ENCODE measurements at regions not wholly inside any gene's neighbourhood (a gene's known extent, or its start where the extent isn't known, plus 50 kb on each side); places are given as distances from the start of the nearest gene placed in this dataset.

DNA sequence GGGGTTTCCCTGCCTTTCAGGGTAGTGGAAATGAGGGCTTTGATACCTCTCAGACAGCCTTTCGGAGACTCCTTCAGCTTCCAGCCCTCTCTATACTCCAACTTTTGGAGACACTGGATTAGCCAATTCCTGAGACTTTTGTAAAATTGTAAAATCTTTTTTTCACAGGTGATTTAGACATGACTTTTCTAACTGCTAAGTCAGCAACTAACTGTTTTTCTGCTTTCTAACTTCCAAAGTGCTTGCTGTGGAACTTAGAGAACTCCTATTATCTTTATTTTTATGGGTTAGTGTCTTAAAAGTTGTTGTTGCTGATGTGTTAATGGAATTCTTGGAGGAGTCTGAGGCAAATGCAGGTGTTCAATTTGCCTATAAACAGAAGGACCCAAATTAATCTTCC lies 616.7 kb upstream of the ID2 start:
- Histone ChIP-seq H3K4me1 (ENCODE audit: insufficient read depth, low read length, poor library complexity, severe bottlenecking) (no peaks in the 10 kb centered on the region), H3K79me2 (ENCODE audit: insufficient read depth, low read length) (no peaks in the 10 kb centered on the region), H3F3A (ENCODE audit: low read depth) (no peaks in the 10 kb centered on the region), H3K4me3 (ENCODE audit: low read length, poor library complexity, severe bottlenecking) (no peak overlapping the region), H3K9me2 (replicated peaks; ENCODE audit: low read depth, low read length) (no peaks in the 10 kb centered on the region), H3K27me3 (ENCODE audit: insufficient read depth, low read length, poor library complexity, severe bottlenecking) (no peaks in the 10 kb centered on the region), H3K9ac (ENCODE audit: low read depth, low read length, poor library complexity, severe bottlenecking) (no peak overlapping the region), H4K20me1 (ENCODE audit: insufficient read depth, low read length, poor library complexity, severe bottlenecking) (no peaks in the 10 kb centered on the region), H3K9me3 (ENCODE audit: insufficient read depth, low read depth, low read length) (no peaks in the 10 kb centered on the region; the same call in 1 of the 2 replicates), H2AFZ (ENCODE audit: low read length) (no peak overlapping the region), H3K4me2 (ENCODE audit: low read depth, low read length, poor library complexity, severe bottlenecking) (no peak overlapping the region), H3K36me3 (ENCODE audit: insufficient read depth, low read length) (no peaks in the 10 kb centered on the region)
- TF ChIP-seq, protein P1, sequence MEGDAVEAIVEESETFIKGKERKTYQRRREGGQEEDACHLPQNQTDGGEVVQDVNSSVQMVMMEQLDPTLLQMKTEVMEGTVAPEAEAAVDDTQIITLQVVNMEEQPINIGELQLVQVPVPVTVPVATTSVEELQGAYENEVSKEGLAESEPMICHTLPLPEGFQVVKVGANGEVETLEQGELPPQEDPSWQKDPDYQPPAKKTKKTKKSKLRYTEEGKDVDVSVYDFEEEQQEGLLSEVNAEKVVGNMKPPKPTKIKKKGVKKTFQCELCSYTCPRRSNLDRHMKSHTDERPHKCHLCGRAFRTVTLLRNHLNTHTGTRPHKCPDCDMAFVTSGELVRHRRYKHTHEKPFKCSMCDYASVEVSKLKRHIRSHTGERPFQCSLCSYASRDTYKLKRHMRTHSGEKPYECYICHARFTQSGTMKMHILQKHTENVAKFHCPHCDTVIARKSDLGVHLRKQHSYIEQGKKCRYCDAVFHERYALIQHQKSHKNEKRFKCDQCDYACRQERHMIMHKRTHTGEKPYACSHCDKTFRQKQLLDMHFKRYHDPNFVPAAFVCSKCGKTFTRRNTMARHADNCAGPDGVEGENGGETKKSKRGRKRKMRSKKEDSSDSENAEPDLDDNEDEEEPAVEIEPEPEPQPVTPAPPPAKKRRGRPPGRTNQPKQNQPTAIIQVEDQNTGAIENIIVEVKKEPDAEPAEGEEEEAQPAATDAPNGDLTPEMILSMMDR (conservative IDR thresholded peaks at IDR 0.05; ENCODE audit: low read length): no peak
- TF ChIP-seq EZH2phosphoT487 (IDR thresholded peaks at IDR 0.05; ENCODE audit: borderline replicate concordance): no peak

DNA sequence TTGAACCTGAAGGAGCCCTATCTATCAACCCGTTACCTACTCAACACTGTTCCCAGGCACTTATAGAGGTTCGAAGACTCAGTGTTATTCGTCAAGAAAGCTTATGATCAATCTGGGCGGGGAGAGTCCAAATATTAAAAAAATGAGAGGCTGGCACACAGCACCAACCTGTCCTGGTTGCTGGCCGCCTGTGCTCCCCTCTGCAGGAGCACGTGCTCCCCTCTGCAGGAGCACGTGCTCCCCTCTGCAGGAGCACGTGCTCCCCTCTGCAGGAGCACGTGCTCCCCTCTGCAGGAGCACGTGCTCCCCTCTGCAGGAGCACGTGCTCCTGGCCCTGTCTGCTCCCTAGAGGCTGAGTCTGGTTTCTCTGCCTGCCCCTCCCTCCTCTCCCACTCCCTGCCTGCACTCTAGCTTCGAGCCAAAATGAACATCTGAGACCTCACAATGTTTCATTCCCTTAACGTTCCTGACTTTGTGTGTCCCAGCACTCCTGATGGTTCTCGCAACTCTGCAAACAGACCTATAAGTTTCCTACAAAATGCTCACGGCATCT lies 614.0 kb upstream of the ID2 start:
- Histone ChIP-seq H3K9me3 (ENCODE audit: insufficient read depth, low read depth, low read length) (no peaks in the 10 kb centered on the region; the same call in 1 of the 2 replicates), H3K4me2 (ENCODE audit: low read depth, low read length, poor library complexity, severe bottlenecking) (no peak overlapping the region), H3K27me3 (ENCODE audit: insufficient read depth, low read length, poor library complexity, severe bottlenecking) (no peaks in the 10 kb centered on the region), H3F3A (ENCODE audit: low read depth) (no peaks in the 10 kb centered on the region), H3K4me1 (ENCODE audit: insufficient read depth, low read length, poor library complexity, severe bottlenecking) (no peaks in the 10 kb centered on the region), H3K9me2 (replicated peaks; ENCODE audit: low read depth, low read length) (no peaks in the 10 kb centered on the region), H2AFZ (ENCODE audit: low read length) (no peak overlapping the region), H3K4me3 (ENCODE audit: low read length, poor library complexity, severe bottlenecking) (no peak overlapping the region), H3K36me3 (ENCODE audit: insufficient read depth, low read length) (no peaks in the 10 kb centered on the region), H4K20me1 (ENCODE audit: insufficient read depth, low read length, poor library complexity, severe bottlenecking) (no peaks in the 10 kb centered on the region), H3K9ac (ENCODE audit: low read depth, low read length, poor library complexity, severe bottlenecking) (no peak overlapping the region), H3K79me2 (ENCODE audit: insufficient read depth, low read length) (no peaks in the 10 kb centered on the region)
- no peak for TF ChIP-seq EZH2phosphoT487 (IDR thresholded peaks at IDR 0.05; ENCODE audit: borderline replicate concordance)
- TF ChIP-seq, protein P1 (conservative IDR thresholded peaks at IDR 0.05; ENCODE audit: low read length): no peak

DNA sequence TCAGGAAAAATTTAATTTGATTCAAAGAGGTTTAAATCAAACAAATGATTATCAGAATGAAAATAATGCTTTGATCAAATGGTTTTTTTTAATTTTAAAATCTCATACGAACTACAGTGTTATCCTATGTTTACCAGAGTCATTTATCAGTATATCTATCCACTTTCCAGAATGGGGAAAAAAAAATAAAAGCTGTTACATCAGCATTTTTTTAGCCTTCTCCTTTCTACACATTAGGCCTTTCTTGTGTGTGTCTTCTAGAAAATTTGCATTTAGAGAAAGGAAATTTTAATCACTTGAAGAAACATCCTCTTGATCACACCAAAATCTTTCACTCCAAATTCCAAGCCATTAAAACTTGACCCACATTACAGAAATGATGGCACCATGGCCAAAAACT lies 608.9 kb upstream of the ID2 start:
- peaks cover 5% of the 10 kb centered on the region; the same call in 1 of the 2 replicates for H3K9me3 ChIP-seq (ENCODE audit: insufficient read depth, low read depth, low read length)
- no peak for TF ChIP-seq EZH2phosphoT487 (IDR thresholded peaks at IDR 0.05; ENCODE audit: borderline replicate concordance)
- TF ChIP-seq, protein P1 (conservative IDR thresholded peaks at IDR 0.05; ENCODE audit: low read length): no peak

More for the DNA sequence above, 608.9 kb upstream of the ID2 start:
- Histone ChIP-seq H3K4me1 (ENCODE audit: insufficient read depth, low read length, poor library complexity, severe bottlenecking) (no peaks in the 10 kb centered on the region), H3K27me3 (ENCODE audit: insufficient read depth, low read length, poor library complexity, severe bottlenecking) (no peaks in the 10 kb centered on the region), H2AFZ (ENCODE audit: low read length) (no peak overlapping the region), H4K20me1 (ENCODE audit: insufficient read depth, low read length, poor library complexity, severe bottlenecking) (no peaks in the 10 kb centered on the region), H3K9ac (ENCODE audit: low read depth, low read length, poor library complexity, severe bottlenecking) (no peak overlapping the region), H3K4me3 (ENCODE audit: low read length, poor library complexity, severe bottlenecking) (no peak overlapping the region), H3K79me2 (ENCODE audit: insufficient read depth, low read length) (no peaks in the 10 kb centered on the region), H3F3A (ENCODE audit: low read depth) (no peaks in the 10 kb centered on the region), H3K36me3 (ENCODE audit: insufficient read depth, low read length) (no peaks in the 10 kb centered on the region), H3K9me2 (replicated peaks; ENCODE audit: low read depth, low read length) (no peaks in the 10 kb centered on the region), H3K4me2 (ENCODE audit: low read depth, low read length, poor library complexity, severe bottlenecking) (no peak overlapping the region)

Measured in Loucy (cell line).